ENCODE measurements at regions not wholly inside any gene's neighbourhood (a gene's known extent, or its start where the extent isn't known, plus 50 kb on each side); places are given as distances from the start of the nearest gene placed in this dataset.

DNA sequence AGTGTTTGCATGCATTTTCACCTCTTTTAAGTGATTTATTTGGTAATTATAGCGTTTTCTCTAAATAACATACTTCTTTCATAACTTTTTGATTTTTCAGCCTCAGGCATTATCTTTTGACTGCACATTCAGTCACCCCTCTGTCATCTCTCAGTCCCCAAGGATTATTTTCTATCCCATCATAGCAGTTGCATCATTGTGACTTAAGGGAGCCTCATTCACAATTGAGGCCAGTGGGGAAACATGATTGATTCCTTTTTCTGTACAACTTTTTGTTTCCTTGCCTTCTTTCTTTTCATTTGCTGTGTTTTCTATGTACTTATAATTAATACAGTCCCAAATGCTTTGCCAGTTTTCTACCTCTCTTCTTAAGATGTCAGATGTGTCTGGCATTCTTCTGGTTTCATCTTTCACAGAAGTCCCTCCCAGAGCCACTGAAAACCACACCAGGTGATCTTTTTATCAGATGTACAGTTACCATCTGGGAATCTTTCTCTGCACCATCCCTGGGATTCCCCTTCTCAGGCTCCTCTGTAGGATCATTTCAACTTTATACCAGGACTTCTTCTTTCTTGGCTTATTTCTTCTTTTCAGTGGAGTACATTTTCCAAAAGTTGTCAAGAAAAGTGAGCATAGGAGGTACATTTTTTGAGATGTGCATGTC lies 151.4 kb downstream of the RAP2B start:
- Mint-ChIP-seq H3K4me3 (peak overlapping the region in 1 of 2 donors; percentile 9), H3K9me3 (peaks cover 3 to 6% of the 10 kb centered on the region in 2 donors), H3K27ac (peak overlapping the region; percentile 68), H3K36me3 (peaks cover 4 to 8% of the 10 kb centered on the region in 2 donors), H3K4me1 (peaks cover 11 to 17% of the 10 kb centered on the region in 2 donors), H3K27me3 (peaks cover under 1 to 6% of the 10 kb centered on the region in 2 donors)
- peak; percentile 12 to 29 for ATAC-seq (replicated peaks)
- DNase-seq, result no peak

DNA sequence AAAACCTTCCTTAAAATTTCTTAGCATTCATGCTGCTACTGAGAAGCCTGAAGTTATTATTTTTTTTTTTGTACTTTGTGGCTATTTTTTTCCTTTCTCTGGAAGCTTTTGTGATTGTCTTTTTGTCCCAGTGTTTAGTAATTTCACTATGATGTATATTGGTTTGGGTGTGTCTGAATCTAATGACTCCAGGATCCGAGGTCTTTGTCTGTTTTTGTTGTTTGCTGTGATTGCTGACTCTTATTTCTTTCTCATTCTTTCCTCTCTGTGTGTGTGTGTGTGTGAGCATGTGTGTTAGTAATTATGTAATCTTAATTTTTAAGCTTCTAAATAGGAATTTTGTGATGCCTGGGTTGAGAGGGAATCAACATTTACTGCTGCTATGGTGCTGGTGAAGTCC lies 152.0 kb downstream of the RAP2B start:
- peaks cover 3 to 6% of the 10 kb centered on the region in 2 donors for H3K9me3 Mint-ChIP-seq
- peaks cover 15 to 23% of the 10 kb centered on the region in 2 donors for H3K4me1 Mint-ChIP-seq
- H3K27me3 Mint-ChIP-seq, result peaks cover 5 to 6% of the 10 kb centered on the region in 2 donors
- ATAC-seq (replicated peaks) (no peak), DNase-seq (no peak)
- no peak overlapping the region for H3K4me3 Mint-ChIP-seq
- H3K36me3 Mint-ChIP-seq, result peaks cover 4 to 8% of the 10 kb centered on the region in 2 donors
- no peak overlapping the region for H3K27ac Mint-ChIP-seq

DNA sequence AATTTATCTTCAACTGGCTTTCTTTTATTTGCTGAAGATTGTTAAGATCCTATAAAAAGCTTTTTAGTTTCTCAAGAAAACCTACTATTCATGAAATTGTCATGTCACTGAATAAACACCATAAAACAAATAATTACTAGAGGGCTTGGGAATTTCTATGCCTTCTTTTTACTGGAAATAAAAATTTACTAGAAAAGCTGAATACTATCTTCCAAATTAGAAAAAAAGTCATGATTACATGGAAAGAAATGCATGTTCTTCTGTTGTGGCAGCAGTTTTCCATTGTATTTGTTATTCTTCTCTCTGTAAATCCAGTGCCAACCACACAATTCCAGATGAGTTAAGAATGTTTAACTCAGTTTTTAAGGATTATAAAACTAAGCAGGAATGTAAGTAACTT lies 153.8 kb downstream of the RAP2B start:
- peaks cover 20 to 36% of the 10 kb centered on the region in 2 donors for H3K4me1 Mint-ChIP-seq
- no peak overlapping the region for H3K4me3 Mint-ChIP-seq
- peaks cover 5 to 6% of the 10 kb centered on the region in 2 donors for H3K27me3 Mint-ChIP-seq
- no peak for ATAC-seq (replicated peaks)
- no peak overlapping the region for H3K27ac Mint-ChIP-seq
- DNase-seq, result no peak
- peaks cover 3 to 6% of the 10 kb centered on the region in 2 donors for H3K9me3 Mint-ChIP-seq
- H3K36me3 Mint-ChIP-seq, result peaks cover 4 to 8% of the 10 kb centered on the region in 2 donors

- Mint-ChIP-seq H3K4me3 (peak overlapping the region; percentile 25 to 35), H3K27me3 (peaks cover 3 to 5% of the 10 kb centered on the region in 2 donors), H3K36me3 (peaks cover 5 to 6% of the 10 kb centered on the region in 2 donors), H3K9me3 (peaks cover 3 to 5% of the 10 kb centered on the region in 2 donors), H3K4me1 (peaks cover 13 to 31% of the 10 kb centered on the region in 2 donors), H3K27ac (peak overlapping the region; percentile 94)
- DNase-seq, result no peak
- ATAC-seq (replicated peaks), result peak; percentile 90 to 91
These were observed 157.9 kb downstream of the RAP2B start for GRCh38 chr3:153319705-153320554.

DNA sequence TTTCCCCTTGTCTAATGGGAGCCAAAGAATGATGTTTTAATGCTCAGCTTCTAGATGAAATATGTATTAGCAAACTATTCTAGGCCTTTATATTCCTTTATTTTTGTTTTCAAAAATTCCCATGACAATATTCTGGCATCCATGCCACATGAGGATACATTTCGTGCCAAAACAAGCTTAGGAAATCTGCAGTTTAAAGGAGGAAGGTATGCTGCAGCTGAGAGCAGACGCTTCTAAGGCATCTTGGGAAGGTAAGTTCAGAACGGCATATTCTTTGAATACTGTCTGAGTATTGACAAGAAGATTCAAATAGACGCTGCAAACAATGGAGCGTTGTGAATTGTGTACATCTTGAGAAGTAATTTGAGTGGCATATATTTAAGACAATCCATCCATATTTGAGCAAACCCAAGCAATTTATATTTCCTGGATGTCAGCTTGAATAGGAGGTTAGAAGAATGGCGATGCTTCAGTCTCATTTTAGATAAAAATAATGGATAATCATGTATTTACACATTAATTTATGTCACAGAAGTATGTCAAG lies 158.6 kb downstream of the RAP2B start:
- Mint-ChIP-seq H3K36me3 (peaks cover 5 to 9% of the 10 kb centered on the region in 2 donors), H3K27me3 (peaks cover 0 to 5% of the 10 kb centered on the region in 2 donors), H3K4me1 (peaks cover 13 to 31% of the 10 kb centered on the region in 2 donors), H3K4me3 (peak overlapping the region; percentile 25 to 35), H3K27ac (no peak overlapping the region), H3K9me3 (peaks cover 0 to 2% of the 10 kb centered on the region in 2 donors)
- ATAC-seq (replicated peaks) (no peak), DNase-seq (no peak)

DNA sequence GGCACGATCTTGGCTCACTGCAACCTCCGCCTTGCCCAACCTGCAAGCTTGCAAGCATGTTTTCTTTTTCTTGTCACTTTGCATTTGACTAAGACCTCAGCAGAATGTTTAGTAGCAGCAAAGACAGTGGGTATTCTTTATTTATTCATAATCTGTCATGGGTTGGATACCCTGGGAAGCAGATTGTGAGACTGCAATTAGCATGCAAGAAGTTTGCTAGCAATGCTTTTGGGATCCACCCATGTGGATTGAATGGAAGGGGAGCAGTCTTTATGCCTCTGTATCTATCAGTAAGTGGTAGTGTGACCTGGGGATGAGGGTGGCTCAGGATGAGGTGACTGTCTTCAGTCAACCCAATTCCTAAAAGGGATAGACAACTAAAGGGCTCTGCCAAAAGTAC lies 166.7 kb downstream of the RAP2B start:
- no peak for ATAC-seq (replicated peaks)
- Mint-ChIP-seq H3K4me3 (no peak overlapping the region), H3K36me3 (peaks cover 9 to 12% of the 10 kb centered on the region in 2 donors), H3K9me3 (peaks cover 0 to 3% of the 10 kb centered on the region in 2 donors), H3K27me3 (peaks cover 0 to 8% of the 10 kb centered on the region in 2 donors), H3K4me1 (peaks cover 6% of the 10 kb centered on the region in 2 donors), H3K27ac (no peak overlapping the region)
- no peak for DNase-seq

GRCh38 chr3:153330901-153331300 lies 168.9 kb downstream of the RAP2B start:
- peaks cover 0 to 1% of the 10 kb centered on the region in 2 donors for H3K9me3 Mint-ChIP-seq
- no peak overlapping the region for H3K4me3 Mint-ChIP-seq
- H3K27ac Mint-ChIP-seq, result no peak overlapping the region
- H3K36me3 Mint-ChIP-seq, result peaks cover 3 to 6% of the 10 kb centered on the region in 2 donors
- peaks cover 0 to 8% of the 10 kb centered on the region in 2 donors for H3K27me3 Mint-ChIP-seq
- DNase-seq (no peak), ATAC-seq (replicated peaks) (no peak)
- H3K4me1 Mint-ChIP-seq, result peaks cover 6% of the 10 kb centered on the region in 2 donors

- DNase-seq (no peak), ATAC-seq (replicated peaks) (no peak)
- H3K9me3 Mint-ChIP-seq, result no peaks in the 10 kb centered on the region
- no peak overlapping the region for H3K27ac Mint-ChIP-seq
- no peak overlapping the region for H3K4me3 Mint-ChIP-seq
- peaks cover 0 to 6% of the 10 kb centered on the region in 2 donors for H3K36me3 Mint-ChIP-seq
- H3K4me1 Mint-ChIP-seq, result peaks cover 6% of the 10 kb centered on the region in 2 donors
- H3K27me3 Mint-ChIP-seq, result peaks cover 0 to 8% of the 10 kb centered on the region in 2 donors
These were observed 169.7 kb downstream of the RAP2B start for GRCh38 chr3:153331676-153332075.

DNA sequence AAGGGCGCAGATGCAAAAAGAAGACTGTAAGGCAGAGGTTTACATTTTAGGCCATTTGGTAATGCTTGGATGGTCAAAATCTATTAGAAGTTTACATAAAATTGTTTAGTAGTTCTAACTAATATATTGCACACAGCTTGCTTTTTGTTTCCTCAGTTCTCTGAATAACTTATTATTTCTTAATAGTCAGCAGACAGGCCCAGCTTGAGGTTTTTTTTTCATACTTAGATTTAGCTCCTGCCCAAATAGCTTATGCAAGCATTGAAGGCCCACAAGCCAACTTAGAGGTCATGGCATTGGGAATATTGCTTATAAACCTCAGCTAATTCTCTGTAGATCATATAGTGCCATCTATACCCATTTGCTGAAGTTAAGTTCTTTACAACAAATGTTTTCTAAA lies 172.5 kb downstream of the RAP2B start:
- peaks cover 0 to 6% of the 10 kb centered on the region in 2 donors for H3K27me3 Mint-ChIP-seq
- ATAC-seq (replicated peaks) (no peak), DNase-seq (no peak)
- no peak overlapping the region for H3K4me3 Mint-ChIP-seq
- no peak overlapping the region for H3K27ac Mint-ChIP-seq
- H3K36me3 Mint-ChIP-seq, result peaks cover 0 to 6% of the 10 kb centered on the region in 2 donors
- H3K9me3 Mint-ChIP-seq, result no peaks in the 10 kb centered on the region
- peaks cover 9 to 17% of the 10 kb centered on the region in 2 donors for H3K4me1 Mint-ChIP-seq

- no peak for ATAC-seq (replicated peaks)
- no peak overlapping the region for H3K27ac Mint-ChIP-seq
- no peak for DNase-seq
- peaks cover 9 to 17% of the 10 kb centered on the region in 2 donors for H3K4me1 Mint-ChIP-seq
- no peaks in the 10 kb centered on the region for H3K27me3 Mint-ChIP-seq
- no peak overlapping the region for H3K4me3 Mint-ChIP-seq
- peaks cover 4% of the 10 kb centered on the region in 2 donors for H3K9me3 Mint-ChIP-seq
- H3K36me3 Mint-ChIP-seq, result peaks cover 2 to 4% of the 10 kb centered on the region in 2 donors
These were observed 175.3 kb downstream of the RAP2B start for GRCh38 chr3:153337369-153337768.

- H3K36me3 Mint-ChIP-seq, result peaks cover 0 to 4% of the 10 kb centered on the region in 2 donors
- no peak overlapping the region for H3K4me3 Mint-ChIP-seq
- no peaks in the 10 kb centered on the region for H3K27me3 Mint-ChIP-seq
- H3K9me3 Mint-ChIP-seq, result peaks cover 4% of the 10 kb centered on the region in 2 donors
- no peak overlapping the region for H3K27ac Mint-ChIP-seq
- DNase-seq, result no peak
- no peak for ATAC-seq (replicated peaks)
- H3K4me1 Mint-ChIP-seq, result peaks cover 3 to 10% of the 10 kb centered on the region in 2 donors
These were observed 176.5 kb downstream of the RAP2B start for GRCh38 chr3:153338487-153338886.

- Mint-ChIP-seq H3K9me3 (peaks cover 4% of the 10 kb centered on the region in 2 donors), H3K4me1 (peaks cover 3 to 10% of the 10 kb centered on the region in 2 donors), H3K36me3 (peaks cover 0 to 4% of the 10 kb centered on the region in 2 donors), H3K27ac (no peak overlapping the region), H3K27me3 (no peaks in the 10 kb centered on the region), H3K4me3 (no peak overlapping the region)
- ATAC-seq (replicated peaks) (no peak), DNase-seq (no peak)
These were observed 177.0 kb downstream of the RAP2B start for GRCh38 chr3:153339065-153339464.

DNA sequence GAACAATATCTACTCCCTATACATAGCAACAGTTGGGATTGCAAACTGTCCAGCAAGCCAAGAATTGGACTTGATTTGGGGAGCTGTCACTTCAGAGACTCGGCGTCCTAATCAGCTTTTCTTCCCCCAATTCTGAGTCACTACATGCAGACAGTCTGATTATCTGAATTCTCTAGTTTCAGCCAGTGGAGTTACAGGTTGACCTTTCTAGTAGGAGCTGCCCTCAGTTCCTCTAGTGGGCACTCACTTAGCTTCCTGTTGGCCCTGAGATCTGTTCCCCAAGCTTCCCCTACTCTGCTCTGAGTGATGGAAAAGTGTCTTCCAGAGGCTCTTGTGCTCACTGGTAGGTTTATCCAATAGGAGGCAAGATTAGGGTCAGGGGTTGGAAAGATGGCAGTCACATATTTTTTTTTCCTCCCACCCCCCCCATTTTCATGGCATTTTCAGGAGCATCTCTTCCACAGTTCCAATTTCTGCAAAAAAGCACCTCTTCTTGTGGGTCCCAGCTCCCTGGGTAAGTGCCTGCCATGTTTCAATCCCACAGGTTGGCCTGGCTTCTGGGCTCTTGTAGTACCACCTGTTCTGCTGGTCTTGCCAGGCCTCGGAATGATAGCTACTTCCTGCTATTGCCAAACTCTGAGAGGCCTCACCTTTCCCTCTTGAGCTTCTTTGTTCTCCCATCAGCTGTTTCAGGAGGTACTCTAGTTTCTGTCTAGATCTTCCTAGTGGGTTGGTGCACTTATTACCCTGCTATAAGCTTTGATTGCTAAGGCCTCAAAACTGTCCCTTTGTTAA lies 182.2 kb downstream of the RAP2B start:
- DNase-seq, result no peak
- Mint-ChIP-seq H3K36me3 (peaks cover 0 to 4% of the 10 kb centered on the region in 2 donors), H3K27ac (no peak overlapping the region), H3K9me3 (peaks cover 4 to 8% of the 10 kb centered on the region in 2 donors), H3K4me3 (no peak overlapping the region), H3K4me1 (peaks cover 5 to 9% of the 10 kb centered on the region in 2 donors), H3K27me3 (peaks cover 4 to 6% of the 10 kb centered on the region in 2 donors)
- ATAC-seq (replicated peaks), result no peak

Data from stimulated activated naive B cell treated with anti-CD40 and anti-IgM and Interleukin-4, amounts not matched to agents 10 μg/mL and 1 μg/mL and 100 μg/mL, for 72 hours (primary cell).